ENCODE measurements at regions not wholly inside any gene's neighbourhood (a gene's known extent, or its start where the extent isn't known, plus 50 kb on each side); places are given as distances from the start of the nearest gene placed in this dataset.

GRCh38 chr5:174626369-174626920 is 97.9 kb upstream of the MSX2 start:
- no peak for TF ChIP-seq CTCF (IDR thresholded peaks at IDR 0.05)
- TF ChIP-seq EZH2 (IDR thresholded peaks at IDR 0.05), result no peak

Measured in neural progenitor cell (in vitro differentiated cells).